ENCODE measurements at regions not wholly inside any gene's neighbourhood (a gene's known extent, or its start where the extent isn't known, plus 50 kb on each side); places are given as distances from the start of the nearest gene placed in this dataset.

- Histone ChIP-seq H2AFZ (ENCODE audit: low read length) (no peak overlapping the region), H4K20me1 (ENCODE audit: low read length) (no peaks in the 10 kb centered on the region), H3K9me3 (ENCODE audit: low read length) (no peaks in the 10 kb centered on the region), H3K4me1 (ENCODE audit: insufficient read depth, low read length) (no peaks in the 10 kb centered on the region), H3F3A (ENCODE audit: low read length, unreplicated experiment) (no peaks in the 10 kb centered on the region), H3K27ac (ENCODE audit: low read length) (no peak overlapping the region), H3K9me2 (replicated peaks; ENCODE audit: low read length) (no peaks in the 10 kb centered on the region), H3K9ac (ENCODE audit: low read length) (no peak overlapping the region), H3K4me3 (ENCODE audit: low read length) (no peak overlapping the region), H3K27me3 (ENCODE audit: low read length) (no peaks in the 10 kb centered on the region), H3K36me3 (ENCODE audit: low read depth, low read length) (no peaks in the 10 kb centered on the region), H3K79me2 (ENCODE audit: low read length) (no peaks in the 10 kb centered on the region), H3K4me2 (ENCODE audit: low read length) (no peak overlapping the region)
- ChIA-PET POLR2A (ENCODE audit: unreplicated experiment) (no interaction called here), CTCF (no interaction called here)
- TF ChIP-seq EZH2phosphoT487 (IDR thresholded peaks at IDR 0.05; ENCODE audit: borderline replicate concordance, low read length) (no peak), EZH2 (IDR thresholded peaks at IDR 0.05; ENCODE audit: low read length, unreplicated experiment) (no peak), CTCF (conservative IDR thresholded peaks at IDR 0.05; ENCODE audit: low read depth, low read length) (no peak)
- BruUV-seq (replicated peaks) = no TSS peak
- no peak for DNase-seq
- no peak for ATAC-seq
- intact Hi-C loops (cut with micrococcal nuclease) = no loop called here
Measured at GRCh38 chr13:54699831-54700230, 1671.2 kb downstream of the OLFM4 start.

GRCh38 chr13:54705738-54706137, 1677.1 kb downstream of the OLFM4 start:
- H3K4me1 ChIP-seq (ENCODE audit: insufficient read depth, low read length) = no peaks in the 10 kb centered on the region; the same call in 1 of the 2 replicates
- H3F3A ChIP-seq (ENCODE audit: low read length, unreplicated experiment) = no peaks in the 10 kb centered on the region
- no peak overlapping the region for H3K4me3 ChIP-seq (ENCODE audit: low read length)
- H3K36me3 ChIP-seq (ENCODE audit: low read depth, low read length) = no peaks in the 10 kb centered on the region
- ATAC-seq (no peak), DNase-seq (no peak)
- no peak overlapping the region for H3K9ac ChIP-seq (ENCODE audit: low read length)
- no peaks in the 10 kb centered on the region for H3K79me2 ChIP-seq (ENCODE audit: low read length)
- no peaks in the 10 kb centered on the region for H3K27me3 ChIP-seq (ENCODE audit: low read length)
- H2AFZ ChIP-seq (ENCODE audit: low read length) = no peak overlapping the region
- intact Hi-C loops (cut with micrococcal nuclease) = no loop called here
- no peak overlapping the region for H3K27ac ChIP-seq (ENCODE audit: low read length)
- H3K9me3 ChIP-seq (ENCODE audit: low read length) = no peaks in the 10 kb centered on the region
- H4K20me1 ChIP-seq (ENCODE audit: low read length) = no peaks in the 10 kb centered on the region
- BruUV-seq (replicated peaks) = no TSS peak
- TF ChIP-seq EZH2 (IDR thresholded peaks at IDR 0.05; ENCODE audit: low read length, unreplicated experiment) = no peak
- TF ChIP-seq EZH2phosphoT487 (IDR thresholded peaks at IDR 0.05; ENCODE audit: borderline replicate concordance, low read length) = no peak
- no peak for TF ChIP-seq CTCF (conservative IDR thresholded peaks at IDR 0.05; ENCODE audit: low read depth, low read length)
- POLR2A ChIA-PET (ENCODE audit: unreplicated experiment) = no interaction called here
- no peaks in the 10 kb centered on the region for H3K9me2 ChIP-seq (replicated peaks; ENCODE audit: low read length)
- no peak overlapping the region for H3K4me2 ChIP-seq (ENCODE audit: low read length)
- CTCF ChIA-PET = no interaction called here

GRCh38 chr13:54706336-54706735, 1677.7 kb downstream of the OLFM4 start:
- Histone ChIP-seq H3K79me2 (ENCODE audit: low read length) (no peaks in the 10 kb centered on the region), H3K4me1 (ENCODE audit: insufficient read depth, low read length) (no peaks in the 10 kb centered on the region; the same call in 1 of the 2 replicates), H3F3A (ENCODE audit: low read length, unreplicated experiment) (no peaks in the 10 kb centered on the region), H3K36me3 (ENCODE audit: low read depth, low read length) (no peaks in the 10 kb centered on the region), H3K27ac (ENCODE audit: low read length) (no peak overlapping the region), H3K9me3 (ENCODE audit: low read length) (no peaks in the 10 kb centered on the region), H3K9ac (ENCODE audit: low read length) (no peak overlapping the region), H3K4me3 (ENCODE audit: low read length) (no peak overlapping the region), H3K27me3 (ENCODE audit: low read length) (no peaks in the 10 kb centered on the region), H3K9me2 (replicated peaks; ENCODE audit: low read length) (no peaks in the 10 kb centered on the region), H3K4me2 (ENCODE audit: low read length) (no peak overlapping the region), H2AFZ (ENCODE audit: low read length) (no peak overlapping the region), H4K20me1 (ENCODE audit: low read length) (no peaks in the 10 kb centered on the region)
- BruUV-seq (replicated peaks) = no TSS peak
- DNase-seq = peak; percentile 2
- CTCF ChIA-PET = no interaction called here
- intact Hi-C loops (cut with micrococcal nuclease) = no loop called here
- ATAC-seq = no peak
- POLR2A ChIA-PET (ENCODE audit: unreplicated experiment) = no interaction called here
- TF ChIP-seq CTCF (conservative IDR thresholded peaks at IDR 0.05; ENCODE audit: low read depth, low read length) (no peak), EZH2 (IDR thresholded peaks at IDR 0.05; ENCODE audit: low read length, unreplicated experiment) (no peak), EZH2phosphoT487 (IDR thresholded peaks at IDR 0.05; ENCODE audit: borderline replicate concordance, low read length) (no peak)

All from PC-3 (cell line).